ENCODE measurements at regions not wholly inside any gene's neighbourhood (a gene's known extent, or its start where the extent isn't known, plus 50 kb on each side); places are given as distances from the start of the nearest gene placed in this dataset.

GRCh38 chr2:146213674-146214073, 1631.2 kb upstream of the ACVR2A start:
- Histone ChIP-seq H3K27ac (ENCODE audit: low read depth in 1 of 3, low read length in 2 of 3) (no peak overlapping the region), H3K27me3 (ENCODE audit: control insufficient read depth in 3 of 3, insufficient read depth in 3 of 3, low read length in 3 of 3) (no peaks in the 10 kb centered on the region), H3K36me3 (ENCODE audit: control insufficient read depth in 3 of 3, insufficient read depth in 2 of 3, low read depth in 1 of 3, low read length in 3 of 3) (no peaks in the 10 kb centered on the region), H3K4me3 (ENCODE audit: low read depth in 1 of 3, low read length in 3 of 3) (no peak overlapping the region), H3K9me3 (ENCODE audit: control insufficient read depth in 2 of 2, insufficient read depth in 1 of 2, low read depth in 1 of 2, low read length in 1 of 2) (no peaks in the 10 kb centered on the region), H3K4me1 (ENCODE audit: control insufficient read depth in 3 of 3, insufficient read depth in 2 of 3, low read depth in 1 of 3, low read length in 2 of 3) (peaks cover 0 to 3% (median 0%) of the 10 kb centered on the region in 3 donors)
- FAIRE-seq, result peak; percentile 33
- no peak for DNase-seq

DNA sequence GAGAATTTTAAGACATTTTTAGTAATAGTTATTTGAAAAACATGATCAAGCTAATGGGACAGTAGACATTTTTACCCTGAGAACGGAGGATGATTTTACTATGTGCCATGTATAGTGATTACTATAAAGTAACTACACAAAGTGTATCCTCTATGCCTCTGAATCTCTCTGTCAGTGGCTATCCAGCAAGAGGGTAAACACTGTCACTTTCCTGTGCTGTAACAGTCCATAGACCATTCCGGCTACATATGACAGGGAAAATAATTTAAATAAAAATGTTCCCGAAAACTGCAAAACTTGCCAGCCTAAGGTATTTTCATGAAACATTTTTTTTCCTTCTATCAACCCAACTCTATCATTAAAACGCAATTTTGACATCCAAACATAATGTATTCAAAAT, 1632.2 kb upstream of the ACVR2A start:
- DNase-seq (no peak), FAIRE-seq (no peak)
- no peaks in the 10 kb centered on the region for H3K36me3 ChIP-seq (ENCODE audit: control insufficient read depth in 3 of 3, insufficient read depth in 2 of 3, low read depth in 1 of 3, low read length in 3 of 3)
- 93 to 95% (median 93%) methylated on average over 4 of the region's 4 CpGs for WGBS, 3 donors
- no peak overlapping the region for H3K4me3 ChIP-seq (ENCODE audit: low read depth in 1 of 3, low read length in 3 of 3)
- peaks cover 0 to 3% (median 0%) of the 10 kb centered on the region in 3 donors for H3K4me1 ChIP-seq (ENCODE audit: control insufficient read depth in 3 of 3, insufficient read depth in 2 of 3, low read depth in 1 of 3, low read length in 2 of 3)
- H3K9me3 ChIP-seq (ENCODE audit: control insufficient read depth in 2 of 2, insufficient read depth in 1 of 2, low read depth in 1 of 2, low read length in 1 of 2), result no peaks in the 10 kb centered on the region
- no peak overlapping the region for H3K27ac ChIP-seq (ENCODE audit: low read depth in 1 of 3, low read length in 2 of 3)
- no peaks in the 10 kb centered on the region for H3K27me3 ChIP-seq (ENCODE audit: control insufficient read depth in 3 of 3, insufficient read depth in 3 of 3, low read length in 3 of 3)

DNA sequence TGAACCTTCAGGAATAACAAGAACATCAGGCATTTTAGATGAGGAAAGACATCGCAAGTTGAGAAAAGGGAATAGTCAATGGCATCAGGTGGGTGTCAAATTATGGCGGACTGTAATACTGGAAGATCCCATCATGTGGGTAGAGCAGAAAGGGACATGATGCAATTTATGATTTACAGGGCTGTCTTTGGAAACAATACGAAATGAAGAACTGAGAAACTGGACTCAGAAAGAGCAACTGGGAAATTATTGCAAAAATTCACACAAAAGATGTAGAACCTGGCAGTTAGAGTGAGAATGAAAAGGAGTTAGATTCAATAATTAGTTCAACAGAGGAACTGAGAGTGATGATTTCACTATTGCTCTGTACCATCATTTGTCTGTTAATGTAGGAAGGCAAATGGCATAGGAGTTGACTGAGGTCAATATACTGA, 1635.0 kb upstream of the ACVR2A start:
- H3K4me1 ChIP-seq (ENCODE audit: control insufficient read depth in 3 of 3, insufficient read depth in 2 of 3, low read depth in 1 of 3, low read length in 2 of 3), result peaks cover 0 to 3% (median 0%) of the 10 kb centered on the region in 3 donors
- no peak overlapping the region for H3K27ac ChIP-seq (ENCODE audit: low read depth in 1 of 3, low read length in 2 of 3)
- H3K9me3 ChIP-seq (ENCODE audit: control insufficient read depth in 2 of 2, insufficient read depth in 1 of 2, low read depth in 1 of 2, low read length in 1 of 2), result no peaks in the 10 kb centered on the region
- no peaks in the 10 kb centered on the region for H3K36me3 ChIP-seq (ENCODE audit: control insufficient read depth in 3 of 3, insufficient read depth in 2 of 3, low read depth in 1 of 3, low read length in 3 of 3)
- FAIRE-seq (no peak), DNase-seq (no peak)
- H3K4me3 ChIP-seq (ENCODE audit: low read depth in 1 of 3, low read length in 3 of 3), result no peak overlapping the region
- H3K27me3 ChIP-seq (ENCODE audit: control insufficient read depth in 3 of 3, insufficient read depth in 3 of 3, low read length in 3 of 3), result no peaks in the 10 kb centered on the region
- WGBS, 3 donors, result 87 to 94% (median 92%) methylated on average over 3 of the region's 3 CpGs

DNA sequence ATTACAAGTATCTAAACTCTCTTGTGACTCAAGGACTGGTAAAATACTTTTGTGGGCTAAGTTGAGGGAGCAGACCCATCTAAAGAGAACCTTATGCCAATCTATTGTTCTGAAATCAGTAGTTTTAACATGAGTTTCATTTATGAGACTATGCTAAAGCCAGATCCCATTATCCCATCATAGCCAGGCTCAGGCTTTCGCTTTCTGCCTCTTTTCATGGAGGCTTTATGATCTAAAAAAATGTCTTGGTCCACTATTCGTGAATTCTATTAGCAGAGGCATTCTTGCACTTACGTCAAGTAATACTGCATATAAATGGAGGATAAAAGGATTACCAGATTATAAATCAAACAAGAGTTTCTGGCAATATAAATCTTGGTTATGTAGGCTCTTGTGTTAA, 1636.9 kb upstream of the ACVR2A start:
- Histone ChIP-seq H3K4me1 (ENCODE audit: control insufficient read depth in 3 of 3, insufficient read depth in 2 of 3, low read depth in 1 of 3, low read length in 2 of 3) (no peaks in the 10 kb centered on the region), H3K9me3 (ENCODE audit: control insufficient read depth in 2 of 2, insufficient read depth in 1 of 2, low read depth in 1 of 2, low read length in 1 of 2) (no peaks in the 10 kb centered on the region), H3K27me3 (ENCODE audit: control insufficient read depth in 3 of 3, insufficient read depth in 3 of 3, low read length in 3 of 3) (no peaks in the 10 kb centered on the region), H3K4me3 (ENCODE audit: low read depth in 1 of 3, low read length in 3 of 3) (no peak overlapping the region), H3K27ac (ENCODE audit: low read depth in 1 of 3, low read length in 2 of 3) (no peak overlapping the region), H3K36me3 (ENCODE audit: control insufficient read depth in 3 of 3, insufficient read depth in 2 of 3, low read depth in 1 of 3, low read length in 3 of 3) (no peaks in the 10 kb centered on the region)
- FAIRE-seq, result no peak
- no peak for DNase-seq
- 82 to 95% (median 87%) methylated on average over 3 of the region's 3 CpGs for WGBS, 3 donors

GRCh38 chr2:146207417-146207816, 1637.4 kb upstream of the ACVR2A start:
- no peak for DNase-seq
- 21 to 48% (median 42%) methylated on average over 1 of the region's 1 CpG for WGBS, 3 donors
- no peaks in the 10 kb centered on the region for H3K36me3 ChIP-seq (ENCODE audit: control insufficient read depth in 3 of 3, insufficient read depth in 2 of 3, low read depth in 1 of 3, low read length in 3 of 3)
- no peak overlapping the region for H3K27ac ChIP-seq (ENCODE audit: low read depth in 1 of 3, low read length in 2 of 3)
- no peaks in the 10 kb centered on the region for H3K4me1 ChIP-seq (ENCODE audit: control insufficient read depth in 3 of 3, insufficient read depth in 2 of 3, low read depth in 1 of 3, low read length in 2 of 3)
- no peaks in the 10 kb centered on the region for H3K27me3 ChIP-seq (ENCODE audit: control insufficient read depth in 3 of 3, insufficient read depth in 3 of 3, low read length in 3 of 3)
- FAIRE-seq, result no peak
- no peaks in the 10 kb centered on the region for H3K9me3 ChIP-seq (ENCODE audit: control insufficient read depth in 2 of 2, insufficient read depth in 1 of 2, low read depth in 1 of 2, low read length in 1 of 2)
- no peak overlapping the region for H3K4me3 ChIP-seq (ENCODE audit: low read depth in 1 of 3, low read length in 3 of 3)

- Histone ChIP-seq H3K4me1 (ENCODE audit: control insufficient read depth in 3 of 3, insufficient read depth in 2 of 3, low read depth in 1 of 3, low read length in 2 of 3) (no peaks in the 10 kb centered on the region), H3K36me3 (ENCODE audit: control insufficient read depth in 3 of 3, insufficient read depth in 2 of 3, low read depth in 1 of 3, low read length in 3 of 3) (no peaks in the 10 kb centered on the region), H3K27ac (ENCODE audit: low read depth in 1 of 3, low read length in 2 of 3) (no peak overlapping the region), H3K9me3 (ENCODE audit: control insufficient read depth in 2 of 2, insufficient read depth in 1 of 2, low read depth in 1 of 2, low read length in 1 of 2) (no peaks in the 10 kb centered on the region), H3K4me3 (ENCODE audit: low read depth in 1 of 3, low read length in 3 of 3) (no peak overlapping the region), H3K27me3 (ENCODE audit: control insufficient read depth in 3 of 3, insufficient read depth in 3 of 3, low read length in 3 of 3) (no peaks in the 10 kb centered on the region)
- DNase-seq (no peak), FAIRE-seq (no peak)
- 76 to 84% (median 79%) methylated on average over 5 of the region's 5 CpGs for WGBS, 3 donors
These were observed 1641.7 kb upstream of the ACVR2A start for GRCh38 chr2:146203064-146203624.

- DNase-seq (no peak), FAIRE-seq (no peak)
- Histone ChIP-seq H3K4me1 (ENCODE audit: control insufficient read depth in 3 of 3, insufficient read depth in 2 of 3, low read depth in 1 of 3, low read length in 2 of 3) (no peaks in the 10 kb centered on the region), H3K27me3 (ENCODE audit: control insufficient read depth in 3 of 3, insufficient read depth in 3 of 3, low read length in 3 of 3) (no peaks in the 10 kb centered on the region), H3K4me3 (ENCODE audit: low read depth in 1 of 3, low read length in 3 of 3) (no peak overlapping the region), H3K27ac (ENCODE audit: low read depth in 1 of 3, low read length in 2 of 3) (no peak overlapping the region), H3K9me3 (ENCODE audit: control insufficient read depth in 2 of 2, insufficient read depth in 1 of 2, low read depth in 1 of 2, low read length in 1 of 2) (no peaks in the 10 kb centered on the region), H3K36me3 (ENCODE audit: control insufficient read depth in 3 of 3, insufficient read depth in 2 of 3, low read depth in 1 of 3, low read length in 3 of 3) (no peaks in the 10 kb centered on the region)
These were observed 1651.2 kb upstream of the ACVR2A start for GRCh38 chr2:146193619-146194018.

DNA sequence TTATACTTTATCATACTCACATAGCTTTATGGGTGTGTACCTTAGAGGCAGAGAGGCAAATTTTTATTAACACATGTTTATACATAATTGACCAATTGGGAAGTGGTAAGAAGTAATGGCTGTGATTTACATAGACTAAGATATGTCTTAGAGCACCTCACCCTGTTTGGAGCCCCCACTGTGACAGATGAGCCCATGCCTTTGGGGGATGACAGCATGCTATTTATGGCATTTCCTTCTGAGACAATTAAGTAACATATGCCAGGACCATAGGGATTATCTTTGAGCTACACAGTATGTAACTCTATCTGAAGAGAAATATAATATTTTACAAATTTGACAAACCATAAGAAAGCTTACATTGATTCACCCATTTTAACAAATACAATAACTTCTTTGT, 1655.3 kb upstream of the ACVR2A start:
- no peak for FAIRE-seq
- H3K36me3 ChIP-seq (ENCODE audit: control insufficient read depth in 3 of 3, insufficient read depth in 2 of 3, low read depth in 1 of 3, low read length in 3 of 3), result no peaks in the 10 kb centered on the region
- no peaks in the 10 kb centered on the region for H3K27me3 ChIP-seq (ENCODE audit: control insufficient read depth in 3 of 3, insufficient read depth in 3 of 3, low read length in 3 of 3)
- DNase-seq, result no peak
- H3K9me3 ChIP-seq (ENCODE audit: control insufficient read depth in 2 of 2, insufficient read depth in 1 of 2, low read depth in 1 of 2, low read length in 1 of 2), result no peaks in the 10 kb centered on the region
- H3K4me3 ChIP-seq (ENCODE audit: low read depth in 1 of 3, low read length in 3 of 3), result no peak overlapping the region
- no peak overlapping the region for H3K27ac ChIP-seq (ENCODE audit: low read depth in 1 of 3, low read length in 2 of 3)
- H3K4me1 ChIP-seq (ENCODE audit: control insufficient read depth in 3 of 3, insufficient read depth in 2 of 3, low read depth in 1 of 3, low read length in 2 of 3), result no peaks in the 10 kb centered on the region

DNA sequence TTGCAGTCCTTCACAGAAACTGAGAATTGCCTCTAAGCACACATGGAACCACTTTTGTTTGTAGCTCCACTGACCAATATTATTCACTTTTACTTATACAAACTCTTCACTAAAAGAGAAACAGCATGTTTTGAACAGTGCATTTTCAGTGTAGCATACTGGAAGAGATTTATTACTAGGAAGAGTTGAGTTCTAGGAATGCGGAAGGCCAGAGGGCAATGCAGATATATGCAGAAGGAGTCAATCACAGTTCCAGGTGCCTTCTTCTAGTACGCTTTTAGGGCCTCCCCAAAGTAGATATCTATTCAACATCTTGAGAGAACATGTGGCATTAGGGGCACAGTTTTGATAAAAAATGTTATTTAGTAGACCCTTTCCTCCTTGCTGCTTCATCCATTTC, 1654.0 kb upstream of the ZEB2 start:
- Histone ChIP-seq H3K36me3 (ENCODE audit: control insufficient read depth in 3 of 3, insufficient read depth in 2 of 3, low read depth in 1 of 3, low read length in 3 of 3) (no peaks in the 10 kb centered on the region), H3K4me3 (ENCODE audit: low read depth in 1 of 3, low read length in 3 of 3) (no peak overlapping the region), H3K27me3 (ENCODE audit: control insufficient read depth in 3 of 3, insufficient read depth in 3 of 3, low read length in 3 of 3) (no peaks in the 10 kb centered on the region), H3K27ac (ENCODE audit: low read depth in 1 of 3, low read length in 2 of 3) (no peak overlapping the region), H3K4me1 (ENCODE audit: control insufficient read depth in 3 of 3, insufficient read depth in 2 of 3, low read depth in 1 of 3, low read length in 2 of 3) (no peaks in the 10 kb centered on the region), H3K9me3 (ENCODE audit: control insufficient read depth in 2 of 2, insufficient read depth in 1 of 2, low read depth in 1 of 2, low read length in 1 of 2) (peaks cover 1 to 4% of the 10 kb centered on the region in 2 donors)
- FAIRE-seq, result no peak
- DNase-seq, result no peak
- 91 to 94% (median 91%) methylated on average over 2 of the region's 2 CpGs for WGBS, 3 donors
